ENCODE measurements at regions not wholly inside any gene's neighbourhood (a gene's known extent, or its start where the extent isn't known, plus 50 kb on each side); places are given as distances from the start of the nearest gene placed in this dataset.

GRCh38 chr10:31081937-31082840 lies 50.5 kb upstream of the ZNF438 start:
- no peak for DNase-seq (ENCODE audit: extremely low read depth in 1 of 2, low read depth in 1 of 2)

- DNase-seq (ENCODE audit: extremely low read depth in 1 of 2, low read depth in 1 of 2), result peak; percentile 28 to 53
These were observed 52.1 kb upstream of the ZNF438 start for GRCh38 chr10:31083765-31084184.

GRCh38 chr10:31087011-31087410 lies 55.3 kb upstream of the ZNF438 start:
- DNase-seq (ENCODE audit: extremely low read depth in 1 of 2, low read depth in 1 of 2), result no peak

GRCh38 chr10:31087851-31088250 lies 56.2 kb upstream of the ZNF438 start:
- DNase-seq (ENCODE audit: extremely low read depth in 1 of 2, low read depth in 1 of 2), result no peak

GRCh38 chr10:31090894-31091607 lies 59.4 kb upstream of the ZNF438 start:
- no peak for DNase-seq (ENCODE audit: extremely low read depth in 1 of 2, low read depth in 1 of 2)

- no peak for DNase-seq (ENCODE audit: extremely low read depth in 1 of 2, low read depth in 1 of 2)
These were observed 64.3 kb upstream of the ZNF438 start for GRCh38 chr10:31095677-31096560.

GRCh38 chr10:31098046-31098445 lies 66.4 kb upstream of the ZNF438 start:
- DNase-seq (ENCODE audit: extremely low read depth in 1 of 2, low read depth in 1 of 2), result no peak

GRCh38 chr10:31099094-31099493 lies 67.4 kb upstream of the ZNF438 start:
- no peak for DNase-seq (ENCODE audit: extremely low read depth in 1 of 2, low read depth in 1 of 2)

- peak in 1 of 2 donors; percentile 21 for DNase-seq (ENCODE audit: extremely low read depth in 1 of 2, low read depth in 1 of 2)
These were observed 68.0 kb upstream of the ZNF438 start for GRCh38 chr10:31099664-31100063.

- DNase-seq (ENCODE audit: extremely low read depth in 1 of 2, low read depth in 1 of 2), result no peak
These were observed 68.5 kb upstream of the ZNF438 start for GRCh38 chr10:31100115-31100601.

- no peak for DNase-seq (ENCODE audit: extremely low read depth in 1 of 2, low read depth in 1 of 2)
These were observed 69.0 kb upstream of the ZNF438 start for GRCh38 chr10:31100662-31101061.

GRCh38 chr10:31101123-31101522 lies 69.5 kb upstream of the ZNF438 start:
- peak; percentile 48 to 74 for DNase-seq (ENCODE audit: extremely low read depth in 1 of 2, low read depth in 1 of 2)

- DNase-seq (ENCODE audit: extremely low read depth in 1 of 2, low read depth in 1 of 2), result no peak
These were observed 70.8 kb upstream of the ZNF438 start for GRCh38 chr10:31102421-31102820.

- DNase-seq (ENCODE audit: extremely low read depth in 1 of 2, low read depth in 1 of 2), result no peak
These were observed 71.4 kb upstream of the ZNF438 start for GRCh38 chr10:31103112-31103511.

- no peak for DNase-seq (ENCODE audit: extremely low read depth in 1 of 2, low read depth in 1 of 2)
These were observed 81.3 kb upstream of the ZNF438 start for GRCh38 chr10:31112961-31113360.

GRCh38 chr10:31116226-31116625 lies 84.6 kb upstream of the ZNF438 start:
- DNase-seq (ENCODE audit: extremely low read depth in 1 of 2, low read depth in 1 of 2), result no peak

- no peak for DNase-seq (ENCODE audit: extremely low read depth in 1 of 2, low read depth in 1 of 2)
These were observed 86.9 kb upstream of the ZNF438 start for GRCh38 chr10:31118556-31118955.

GRCh38 chr10:31120392-31120791 lies 88.7 kb upstream of the ZNF438 start:
- no peak for DNase-seq (ENCODE audit: extremely low read depth in 1 of 2, low read depth in 1 of 2)

GRCh38 chr10:31120961-31121685 lies 89.5 kb upstream of the ZNF438 start:
- DNase-seq (ENCODE audit: extremely low read depth in 1 of 2, low read depth in 1 of 2), result no peak

Data from stimulated activated CD8-positive, alpha-beta memory T cell treated with anti-CD3 and anti-CD28 coated beads, Interleukin-7, amount 100 ng/mL, for 48 hours (primary cell).